ENCODE measurements at regions not wholly inside any gene's neighbourhood (a gene's known extent, or its start where the extent isn't known, plus 50 kb on each side); places are given as distances from the start of the nearest gene placed in this dataset.

GRCh38 chr10:78645975-78646374, 422.8 kb upstream of the ZMIZ1 start:
- Mint-ChIP-seq H3K9me3 (peaks cover 0 to 8% (median 0%) of the 10 kb centered on the region in 5 donors), H3K4me1 (no peaks in the 10 kb centered on the region), H3K4me3 (no peak overlapping the region), H3K27me3 (peaks cover 10 to 16% of the 10 kb centered on the region in 2 donors), H3K27ac (no peak overlapping the region), H3K36me3 (no peaks in the 10 kb centered on the region)
- Histone ChIP-seq H3K27ac (ENCODE audit: low read depth, low read length) (no peak overlapping the region), H3K4me3 (ENCODE audit: low read length) (no peak overlapping the region), H3K36me3 (ENCODE audit: insufficient read depth, low read length) (no peaks in the 10 kb centered on the region), H3K27me3 (ENCODE audit: insufficient read depth, low read length, poor library complexity, severe bottlenecking) (no peaks in the 10 kb centered on the region), H3K4me1 (ENCODE audit: insufficient read depth, low read length) (no peaks in the 10 kb centered on the region), H3K9me3 (ENCODE audit: low read length) (no peaks in the 10 kb centered on the region)
- no peak for DNase-seq
- ChIA-PET CTCF (no interaction called here), POLR2A (no interaction called here)

- Histone ChIP-seq H3K36me3 (ENCODE audit: insufficient read depth, low read length) (no peaks in the 10 kb centered on the region), H3K9me3 (ENCODE audit: low read length) (no peaks in the 10 kb centered on the region), H3K27me3 (ENCODE audit: insufficient read depth, low read length, poor library complexity, severe bottlenecking) (no peaks in the 10 kb centered on the region), H3K27ac (ENCODE audit: low read depth, low read length) (no peak overlapping the region), H3K4me3 (ENCODE audit: low read length) (no peak overlapping the region), H3K4me1 (ENCODE audit: insufficient read depth, low read length) (no peaks in the 10 kb centered on the region)
- Mint-ChIP-seq H3K36me3 (no peaks in the 10 kb centered on the region), H3K9me3 (peaks cover 0 to 8% (median 0%) of the 10 kb centered on the region in 5 donors), H3K27me3 (peaks cover 12 to 30% of the 10 kb centered on the region in 2 donors), H3K4me3 (no peak overlapping the region), H3K27ac (no peak overlapping the region), H3K4me1 (no peaks in the 10 kb centered on the region)
- ChIA-PET CTCF (no interaction called here), POLR2A (no interaction called here)
- no peak for DNase-seq
Observed at GRCh38 chr10:78648256-78648860, 420.4 kb upstream of the ZMIZ1 start.

- Histone ChIP-seq H3K27ac (ENCODE audit: low read depth, low read length) (no peak overlapping the region), H3K36me3 (ENCODE audit: insufficient read depth, low read length) (no peaks in the 10 kb centered on the region), H3K27me3 (ENCODE audit: insufficient read depth, low read length, poor library complexity, severe bottlenecking) (no peaks in the 10 kb centered on the region), H3K4me1 (ENCODE audit: insufficient read depth, low read length) (no peaks in the 10 kb centered on the region), H3K9me3 (ENCODE audit: low read length) (no peaks in the 10 kb centered on the region), H3K4me3 (ENCODE audit: low read length) (no peak overlapping the region)
- no peak for DNase-seq
- Mint-ChIP-seq H3K36me3 (no peaks in the 10 kb centered on the region), H3K27me3 (peaks cover 15 to 31% of the 10 kb centered on the region in 2 donors), H3K27ac (no peak overlapping the region), H3K4me1 (no peaks in the 10 kb centered on the region), H3K4me3 (no peak overlapping the region), H3K9me3 (peaks cover 0 to 7% (median 0%) of the 10 kb centered on the region in 5 donors)
- ChIA-PET CTCF (interaction anchor here (1.3 kb wide), 1 partner anchor 103 kb away, joined by 3 read pairs; no protein-coding TSS in a partner anchor), POLR2A (no interaction called here)
Observed at GRCh38 chr10:78649429-78649828, 419.3 kb upstream of the ZMIZ1 start.

GRCh38 chr10:78650122-78650521, 418.6 kb upstream of the ZMIZ1 start:
- POLR2A ChIA-PET = no interaction called here

GRCh38 chr10:78651287-78651686, 417.5 kb upstream of the ZMIZ1 start:
- no peak for DNase-seq
- Mint-ChIP-seq H3K27ac (peak overlapping the region in 1 of 8 donors; percentile 90), H3K4me3 (no peak overlapping the region), H3K9me3 (no peaks in the 10 kb centered on the region), H3K4me1 (no peaks in the 10 kb centered on the region), H3K36me3 (no peaks in the 10 kb centered on the region), H3K27me3 (peaks cover 15 to 35% of the 10 kb centered on the region in 2 donors)
- Histone ChIP-seq H3K36me3 (ENCODE audit: insufficient read depth, low read length) (no peaks in the 10 kb centered on the region), H3K27me3 (ENCODE audit: insufficient read depth, low read length, poor library complexity, severe bottlenecking) (no peaks in the 10 kb centered on the region), H3K27ac (ENCODE audit: low read depth, low read length) (no peak overlapping the region), H3K4me1 (ENCODE audit: insufficient read depth, low read length) (no peaks in the 10 kb centered on the region), H3K9me3 (ENCODE audit: low read length) (no peaks in the 10 kb centered on the region), H3K4me3 (ENCODE audit: low read length) (no peak overlapping the region)
- ChIA-PET CTCF (no interaction called here), POLR2A (no interaction called here)

More at GRCh38 chr10:78650122-78650521, 418.6 kb upstream of the ZMIZ1 start:
- H3K4me3 ChIP-seq (ENCODE audit: low read length) = no peak overlapping the region
- H3K9me3 Mint-ChIP-seq = no peaks in the 10 kb centered on the region
- no peaks in the 10 kb centered on the region for H3K27me3 ChIP-seq (ENCODE audit: insufficient read depth, low read length, poor library complexity, severe bottlenecking)
- H3K27ac Mint-ChIP-seq = no peak overlapping the region
- no peaks in the 10 kb centered on the region for H3K4me1 Mint-ChIP-seq
- no peaks in the 10 kb centered on the region for H3K36me3 Mint-ChIP-seq
- H3K27ac ChIP-seq (ENCODE audit: low read depth, low read length) = no peak overlapping the region
- no peak overlapping the region for H3K4me3 Mint-ChIP-seq
- H3K9me3 ChIP-seq (ENCODE audit: low read length) = no peaks in the 10 kb centered on the region
- CTCF ChIA-PET = interaction anchor here (1.3 kb wide), 1 partner anchor 102 kb away, joined by 3 read pairs; no protein-coding TSS in a partner anchor
- peaks cover 15 to 35% of the 10 kb centered on the region in 2 donors for H3K27me3 Mint-ChIP-seq
- DNase-seq = no peak
- H3K4me1 ChIP-seq (ENCODE audit: insufficient read depth, low read length) = no peaks in the 10 kb centered on the region
- H3K36me3 ChIP-seq (ENCODE audit: insufficient read depth, low read length) = no peaks in the 10 kb centered on the region

GRCh38 chr10:78653555-78653954, 415.2 kb upstream of the ZMIZ1 start:
- Histone ChIP-seq H3K4me3 (ENCODE audit: low read length) (no peak overlapping the region), H3K9me3 (ENCODE audit: low read length) (no peaks in the 10 kb centered on the region), H3K36me3 (ENCODE audit: insufficient read depth, low read length) (no peaks in the 10 kb centered on the region), H3K27me3 (ENCODE audit: insufficient read depth, low read length, poor library complexity, severe bottlenecking) (no peaks in the 10 kb centered on the region), H3K27ac (ENCODE audit: low read depth, low read length) (no peak overlapping the region), H3K4me1 (ENCODE audit: insufficient read depth, low read length) (no peaks in the 10 kb centered on the region)
- H3K27me3 Mint-ChIP-seq = peaks cover 16 to 32% of the 10 kb centered on the region in 2 donors
- H3K4me1 Mint-ChIP-seq = no peaks in the 10 kb centered on the region
- CTCF ChIA-PET = interaction anchor here (0.9 to 1.2 kb wide), 3 partner anchors 11 to 608 kb away, joined by 3 to 4 read pairs (median 3); no protein-coding TSS in a partner anchor
- H3K9me3 Mint-ChIP-seq = no peaks in the 10 kb centered on the region
- H3K36me3 Mint-ChIP-seq = no peaks in the 10 kb centered on the region
- H3K4me3 Mint-ChIP-seq = no peak overlapping the region
- POLR2A ChIA-PET = no interaction called here
- DNase-seq = no peak
- no peak overlapping the region for H3K27ac Mint-ChIP-seq

- no peaks in the 10 kb centered on the region for H3K9me3 ChIP-seq (ENCODE audit: low read length)
- CTCF ChIA-PET = interaction anchor here (0.9 to 1.2 kb wide), 3 partner anchors 11 to 608 kb away, joined by 3 to 4 read pairs (median 3); no protein-coding TSS in a partner anchor
- Mint-ChIP-seq H3K27me3 (peaks cover 15 to 36% of the 10 kb centered on the region in 2 donors), H3K9me3 (no peaks in the 10 kb centered on the region), H3K27ac (no peak overlapping the region), H3K36me3 (no peaks in the 10 kb centered on the region), H3K4me3 (peak overlapping the region in 1 of 7 donors; percentile 0), H3K4me1 (no peaks in the 10 kb centered on the region)
- no peak overlapping the region for H3K27ac ChIP-seq (ENCODE audit: low read depth, low read length)
- H3K4me3 ChIP-seq (ENCODE audit: low read length) = no peak overlapping the region
- H3K36me3 ChIP-seq (ENCODE audit: insufficient read depth, low read length) = no peaks in the 10 kb centered on the region
- POLR2A ChIA-PET = no interaction called here
- no peaks in the 10 kb centered on the region for H3K27me3 ChIP-seq (ENCODE audit: insufficient read depth, low read length, poor library complexity, severe bottlenecking)
- H3K4me1 ChIP-seq (ENCODE audit: insufficient read depth, low read length) = no peaks in the 10 kb centered on the region
- no peak for DNase-seq
Observed at GRCh38 chr10:78654047-78654590, 414.6 kb upstream of the ZMIZ1 start.

- no peaks in the 10 kb centered on the region for H3K36me3 Mint-ChIP-seq
- peaks cover 13 to 42% of the 10 kb centered on the region in 2 donors for H3K27me3 Mint-ChIP-seq
- no peaks in the 10 kb centered on the region for H3K4me1 ChIP-seq (ENCODE audit: insufficient read depth, low read length)
- H3K27ac ChIP-seq (ENCODE audit: low read depth, low read length) = no peak overlapping the region
- DNase-seq = no peak
- CTCF ChIA-PET = interaction anchor here (1.0 kb wide), 1 partner anchor 22 kb away, joined by 3 read pairs; no protein-coding TSS in a partner anchor
- no peaks in the 10 kb centered on the region for H3K4me1 Mint-ChIP-seq
- POLR2A ChIA-PET = no interaction called here
- no peaks in the 10 kb centered on the region for H3K36me3 ChIP-seq (ENCODE audit: insufficient read depth, low read length)
- H3K4me3 ChIP-seq (ENCODE audit: low read length) = no peak overlapping the region
- H3K27me3 ChIP-seq (ENCODE audit: insufficient read depth, low read length, poor library complexity, severe bottlenecking) = no peaks in the 10 kb centered on the region
- no peaks in the 10 kb centered on the region for H3K9me3 ChIP-seq (ENCODE audit: low read length)
- H3K27ac Mint-ChIP-seq = no peak overlapping the region
- H3K9me3 Mint-ChIP-seq = no peaks in the 10 kb centered on the region
- H3K4me3 Mint-ChIP-seq = no peak overlapping the region
Observed at GRCh38 chr10:78655979-78656378, 412.8 kb upstream of the ZMIZ1 start.

All from CD8-positive, alpha-beta memory T cell (primary cell).